Lung (tissue), 12 donors: ENCODE measurements at regions not wholly inside any gene's neighbourhood (a gene's known extent, or its start where the extent isn't known, plus 50 kb on each side); places are given as distances from the start of the nearest gene placed in this dataset. TPM values are rescaled to one million over a fixed set of nuclear protein-coding genes. Genes with fewer than 3 reads are reported as not detected.

Source experiments
- ATAC-seq: fragments of 200-7000 bp; cut with Tn5 transposase; one replicate; pipeline ENCODE4 v1.9.1; 2020; ENCODE audit warnings: moderate number of reproducible peaks; ENCODE audit not compliant: insufficient read depth, low FRiP score
- DNase-seq, 3 donors: peaks; one replicate each; pipeline ENCODE4 v3.0.0-alpha.2; 2013 to 2017
- H3K27ac ChIP-seq, 2 donors: one replicate each; pipeline ENCODE4 v1.5.1; 2013; ENCODE audit warnings: mild to moderate bottlenecking in 2 of 2, moderate library complexity in 2 of 2, control low read depth in 1 of 2, inconsistent platforms in 1 of 2, low read depth in 1 of 2, low read length in 1 of 2
- H3K27me3 ChIP-seq, 3 donors: one replicate each; pipeline ENCODE4 v1.5.1; 2013; ENCODE audit warnings: low read length in 2 of 3; ENCODE audit not compliant: control insufficient read depth in 3 of 3, insufficient read depth in 3 of 3
- H3K36me3 ChIP-seq, 4 donors: one replicate each; pipeline ENCODE4 v1.5.1; 2013; ENCODE audit warnings: low read length in 4 of 4, mild to moderate bottlenecking in 1 of 4, moderate library complexity in 1 of 4; ENCODE audit not compliant: control insufficient read depth in 4 of 4, insufficient read depth in 4 of 4
- H3K4me1 ChIP-seq, 5 donors: one replicate each; pipeline ENCODE4 v1.5.1; 2013; ENCODE audit warnings: low read length in 5 of 5, mild to moderate bottlenecking in 2 of 5, moderate library complexity in 1 of 5; ENCODE audit not compliant: control insufficient read depth in 5 of 5, insufficient read depth in 5 of 5
- H3K4me3 ChIP-seq: one replicate; pipeline ENCODE4 v1.5.1; 2013; ENCODE audit warnings: mild to moderate bottlenecking, control low read depth, moderate library complexity
- H3K9ac ChIP-seq, 2 donors: one replicate each; pipeline ENCODE4 v1.5.1; 2013; ENCODE audit warnings: low read length in 2 of 2, control low read depth in 1 of 2; ENCODE audit not compliant: insufficient read depth in 1 of 2
- H3K9me3 ChIP-seq, 4 donors: one replicate each; pipeline ENCODE4 v1.5.1; 2013; ENCODE audit warnings: low read length in 3 of 4, mild to moderate bottlenecking in 1 of 4, moderate library complexity in 1 of 4; ENCODE audit not compliant: control insufficient read depth in 4 of 4, insufficient read depth in 3 of 4
- WGBS, 2 donors: extraction: QIAGEN DNeasy Blood & Tissue Kit; methylation state at CpG; one replicate each; pipeline ENCODE4 v1.1.7; 2013; 5-methylcytosine and 5-hydroxymethylcytosine counted together
- small RNA-seq: library from RNA; depleted of rRNA; stranded (forward); fragments of <200 nt; gene quantifications from one replicate; pipeline ENCODE3, GENCODE V24; 2014; ENCODE audit warnings: low replicate concordance
- TF ChIP-seq, protein P1 (sequence below): IDR thresholded peaks from 2 replicates; pipeline ENCODE4 v1.5.1; 2012; ENCODE audit warnings: mild to moderate bottlenecking; ENCODE audit errors: control extremely low read depth, extremely low read depth
- donor health status: control.
- donor health status: control.
- donor health status: Bipolar disorder and iron deficiency.
- donor health status: healthy.
- donor health status: DM: yes; HTN: yes; CAD: no.

DNA sequence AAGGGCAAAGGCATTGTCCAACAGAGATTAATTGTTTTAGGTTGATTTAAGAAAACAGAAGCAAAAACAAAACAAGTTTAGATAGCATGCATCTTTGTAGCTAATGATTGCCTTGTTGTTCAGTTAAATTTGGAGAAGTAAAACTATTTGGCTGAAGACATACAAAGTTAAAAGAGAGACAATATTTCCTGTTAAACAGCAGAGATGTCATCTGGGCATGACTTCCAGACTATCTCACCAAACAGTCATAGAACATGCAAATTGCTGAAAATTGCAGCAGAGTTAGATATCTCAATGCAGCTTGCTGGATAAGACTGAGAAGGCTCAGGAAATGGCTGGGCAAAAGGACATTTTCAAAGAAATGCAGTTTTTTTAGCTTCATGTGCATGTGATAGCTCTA is 57.5 kb upstream of the PDGFD start:
- no peak overlapping the region for H3K27ac ChIP-seq
- DNase-seq (no peak), ATAC-seq (no peak)
- no peak overlapping the region for H3K4me3 ChIP-seq
- no peaks in the 10 kb centered on the region for H3K36me3 ChIP-seq
- no peaks in the 10 kb centered on the region for H3K27me3 ChIP-seq
- TF ChIP-seq, protein P1, sequence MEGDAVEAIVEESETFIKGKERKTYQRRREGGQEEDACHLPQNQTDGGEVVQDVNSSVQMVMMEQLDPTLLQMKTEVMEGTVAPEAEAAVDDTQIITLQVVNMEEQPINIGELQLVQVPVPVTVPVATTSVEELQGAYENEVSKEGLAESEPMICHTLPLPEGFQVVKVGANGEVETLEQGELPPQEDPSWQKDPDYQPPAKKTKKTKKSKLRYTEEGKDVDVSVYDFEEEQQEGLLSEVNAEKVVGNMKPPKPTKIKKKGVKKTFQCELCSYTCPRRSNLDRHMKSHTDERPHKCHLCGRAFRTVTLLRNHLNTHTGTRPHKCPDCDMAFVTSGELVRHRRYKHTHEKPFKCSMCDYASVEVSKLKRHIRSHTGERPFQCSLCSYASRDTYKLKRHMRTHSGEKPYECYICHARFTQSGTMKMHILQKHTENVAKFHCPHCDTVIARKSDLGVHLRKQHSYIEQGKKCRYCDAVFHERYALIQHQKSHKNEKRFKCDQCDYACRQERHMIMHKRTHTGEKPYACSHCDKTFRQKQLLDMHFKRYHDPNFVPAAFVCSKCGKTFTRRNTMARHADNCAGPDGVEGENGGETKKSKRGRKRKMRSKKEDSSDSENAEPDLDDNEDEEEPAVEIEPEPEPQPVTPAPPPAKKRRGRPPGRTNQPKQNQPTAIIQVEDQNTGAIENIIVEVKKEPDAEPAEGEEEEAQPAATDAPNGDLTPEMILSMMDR, result no peak
- H3K9ac ChIP-seq, result no peak overlapping the region
- no peaks in the 10 kb centered on the region for H3K4me1 ChIP-seq
- H3K9me3 ChIP-seq, result peaks cover 0 to 8% (median 0%) of the 10 kb centered on the region in 4 donors

DNA sequence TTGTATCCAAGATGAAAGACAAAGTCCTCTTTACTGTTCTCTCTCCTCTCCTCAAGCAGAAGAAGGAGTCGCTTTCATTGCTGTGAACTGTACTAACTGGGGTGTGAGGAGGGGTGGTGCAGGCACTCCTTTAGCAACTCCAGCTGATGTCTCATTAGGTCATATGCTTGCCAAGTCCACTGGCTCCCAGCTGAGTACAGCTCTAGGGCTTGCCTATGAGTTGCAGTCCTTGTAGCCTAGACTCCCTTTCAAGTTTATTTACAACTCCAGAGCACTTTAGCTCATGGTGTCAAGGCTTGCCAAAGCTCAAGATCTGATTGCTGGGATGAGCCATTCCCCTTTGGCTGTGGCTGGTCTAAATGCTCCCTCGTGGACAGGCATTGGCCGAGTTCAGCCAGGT is 55.1 kb upstream of the PDGFD start:
- TF ChIP-seq, protein P1, result no peak
- H3K27ac ChIP-seq, result no peak overlapping the region
- H3K9me3 ChIP-seq, result peaks cover 0 to 8% (median 0%) of the 10 kb centered on the region in 4 donors
- 82% methylated on average over 3 of the region's 3 CpGs for WGBS, 2 donors
- H3K4me1 ChIP-seq, result no peaks in the 10 kb centered on the region
- ATAC-seq, result no peak
- H3K36me3 ChIP-seq, result no peaks in the 10 kb centered on the region
- no peak overlapping the region for H3K4me3 ChIP-seq
- DNase-seq, result peak in 1 of 3 donors; percentile 3
- no peaks in the 10 kb centered on the region for H3K27me3 ChIP-seq
- no peak overlapping the region for H3K9ac ChIP-seq

DNA sequence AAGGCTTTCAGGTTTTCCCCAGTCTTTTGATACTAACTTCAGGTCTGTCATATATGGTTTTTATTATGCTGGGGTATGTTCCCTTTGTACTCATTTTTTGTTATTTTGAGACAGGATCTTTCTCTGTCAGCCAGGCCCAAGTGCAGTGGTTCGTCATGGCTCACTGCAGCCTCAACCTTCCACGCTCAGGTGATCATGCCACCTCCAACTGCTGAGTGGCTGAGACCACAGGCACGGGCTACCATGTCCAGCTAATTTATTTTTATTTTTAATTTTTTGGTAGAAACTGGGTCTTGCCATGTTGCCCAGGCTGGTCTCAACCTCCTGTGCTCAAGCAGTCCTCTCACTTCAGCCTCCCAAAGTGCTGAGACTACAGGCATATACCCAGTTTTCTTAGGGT is 50.6 kb upstream of the PDGFD start:
- ATAC-seq (no peak), DNase-seq (no peak)
- Histone ChIP-seq H3K9ac (no peak overlapping the region), H3K27ac (no peak overlapping the region), H3K27me3 (no peaks in the 10 kb centered on the region), H3K9me3 (peaks cover 0 to 8% (median 0%) of the 10 kb centered on the region in 4 donors), H3K36me3 (no peaks in the 10 kb centered on the region), H3K4me1 (no peaks in the 10 kb centered on the region), H3K4me3 (no peak overlapping the region)
- TF ChIP-seq, protein P1, result no peak
- 80 to 86% methylated on average over 3 of the region's 3 CpGs for WGBS, 2 donors

Small RNA genes lying in the stretch of these regions (small RNA-seq; reads per million reads assigned to genes)
- gene AP001485.1 (not detected), gene MIR7641-1 (not detected)
